ENCODE measurements at regions not wholly inside any gene's neighbourhood (a gene's known extent, or its start where the extent isn't known, plus 50 kb on each side); places are given as distances from the start of the nearest gene placed in this dataset.

GRCh38 chr5:167819406-167819805, 472.0 kb upstream of the WWC1 start:
- TF ChIP-seq POLR2A (IDR thresholded peaks at IDR 0.05; ENCODE audit: low read depth, low read length) (no peak), CTCF (IDR thresholded peaks at IDR 0.05; ENCODE audit: extremely low read depth in 1 of 2, insufficient read depth in 1 of 2, low read depth in 1 of 2, low read length in 2 of 2) (no peak), GATA2 (IDR thresholded peaks at IDR 0.05; ENCODE audit: insufficient read depth, insufficient read length, low read depth, low read length) (no peak)

All from endothelial cell of umbilical vein (primary cell).